Large intestine (tissue), 3 donors: ENCODE measurements at regions not wholly inside any gene's neighbourhood (a gene's known extent, or its start where the extent isn't known, plus 50 kb on each side); places are given as distances from the start of the nearest gene placed in this dataset.
"Not testable (repeated sequence)": the region's sequence is repeated elsewhere in the genome, so short reads cannot be mapped to it uniquely, and the experiment has no call there.

Experiments
- DNase-seq, 2 donors: peaks; one replicate each; pipeline versions ENCODE4 v3.0.0 to v3.0.0-alpha.2; 2013
- H3K27ac ChIP-seq: one replicate; pipeline ENCODE4 v1.5.1; 2013; ENCODE audit warnings: low read length
- H3K27me3 ChIP-seq: 2 replicates; pipeline ENCODE4 v1.6.1; 2013; ENCODE audit warnings: low read length; ENCODE audit not compliant: control insufficient read depth, insufficient read depth
- H3K36me3 ChIP-seq: 2 replicates; pipeline ENCODE4 v1.6.1; 2013; ENCODE audit warnings: low read length; ENCODE audit not compliant: control insufficient read depth, insufficient read depth
- H3K4me1 ChIP-seq: one replicate; pipeline ENCODE4 v1.6.1; 2013; ENCODE audit warnings: low read length; ENCODE audit not compliant: control insufficient read depth, insufficient read depth
- H3K4me3 ChIP-seq: one replicate; pipeline ENCODE4 v1.5.1; 2013; ENCODE audit warnings: low read length
- H3K9me3 ChIP-seq: one replicate; pipeline ENCODE4 v1.6.1; 2013; ENCODE audit warnings: mild to moderate bottlenecking, low read depth, low read length, moderate library complexity; ENCODE audit not compliant: control insufficient read depth
- WGBS: methylation state at CpG from one replicate; pipeline ENCODE4 v1.1.5; 2013; ENCODE audit warnings: low lambda C conversion rate; ENCODE audit not compliant: insufficient coverage; 5-methylcytosine and 5-hydroxymethylcytosine counted together

GRCh38 chr2:204143216-204144014 lies 206.9 kb downstream of the ICOS start:
- no peaks in the 10 kb centered on the region for H3K9me3 ChIP-seq
- H3K4me3 ChIP-seq = no peak overlapping the region
- no peak for DNase-seq
- peaks cover 9% of the 10 kb centered on the region for H3K27me3 ChIP-seq
- H3K36me3 ChIP-seq = no peaks in the 10 kb centered on the region
- H3K27ac ChIP-seq = no peak overlapping the region
- 100% methylated on average over 1 of the region's 14 CpGs for WGBS
- H3K4me1 ChIP-seq = no peaks in the 10 kb centered on the region

GRCh38 chr2:204144492-204144891 lies 207.9 kb downstream of the ICOS start:
- H3K27me3 ChIP-seq = peaks cover 9% of the 10 kb centered on the region
- no peak for DNase-seq

DNA sequence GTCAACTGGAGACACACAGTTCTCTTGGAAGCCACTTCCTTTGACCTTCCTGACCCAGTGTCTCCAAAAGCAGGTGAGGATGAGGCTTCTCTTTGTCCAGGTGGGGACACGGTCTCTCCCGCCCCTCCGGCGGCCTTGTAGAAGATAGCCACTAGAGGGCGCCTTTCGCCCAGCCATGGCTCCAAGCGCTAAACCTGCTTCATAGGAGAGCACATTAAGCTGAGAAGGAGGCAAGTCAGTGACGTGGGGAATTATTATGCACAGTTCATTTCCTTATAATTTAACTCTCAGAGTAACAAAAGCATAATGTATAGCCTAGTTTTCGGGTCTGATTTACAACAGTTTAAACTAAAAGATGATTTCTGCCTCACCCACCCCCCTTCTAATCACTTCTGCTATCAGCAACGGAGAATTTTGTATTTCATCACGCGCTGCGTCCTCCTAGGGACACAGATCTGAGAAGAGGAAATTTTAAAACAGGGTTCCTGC lies 208.7 kb downstream of the ICOS start:
- WGBS = 0% methylated on average over 4 of the region's 13 CpGs
- peak overlapping the region; percentile 39 for H3K4me3 ChIP-seq

More at GRCh38 chr2:204144492-204144891, 207.9 kb downstream of the ICOS start:
- H3K4me3 ChIP-seq = no peak overlapping the region
- H3K36me3 ChIP-seq = no peaks in the 10 kb centered on the region
- no peak overlapping the region for H3K27ac ChIP-seq
- no peaks in the 10 kb centered on the region for H3K9me3 ChIP-seq
- WGBS = no CpG with 5 or more reads among the region's 3 CpGs
- H3K4me1 ChIP-seq = no peaks in the 10 kb centered on the region

GRCh38 chr2:204145791-204146190 lies 209.2 kb downstream of the ICOS start:
- H3K27ac ChIP-seq = no peak overlapping the region
- no peaks in the 10 kb centered on the region for H3K9me3 ChIP-seq
- WGBS = 0% methylated on average over 3 of the region's 8 CpGs
- H3K4me3 ChIP-seq = peak overlapping the region; percentile 39
- DNase-seq = no peak
- H3K4me1 ChIP-seq = no peaks in the 10 kb centered on the region
- no peaks in the 10 kb centered on the region for H3K36me3 ChIP-seq
- peaks cover 7% of the 10 kb centered on the region for H3K27me3 ChIP-seq

More for the DNA sequence above, 208.7 kb downstream of the ICOS start:
- Histone ChIP-seq H3K36me3 (no peaks in the 10 kb centered on the region), H3K4me1 (no peaks in the 10 kb centered on the region), H3K27ac (no peak overlapping the region), H3K27me3 (peaks cover 9% of the 10 kb centered on the region), H3K9me3 (no peaks in the 10 kb centered on the region)
- peak; percentile 61 to 75 for DNase-seq

- H3K27me3 ChIP-seq, H3K27ac ChIP-seq, H3K9me3 ChIP-seq, DNase-seq, H3K36me3 ChIP-seq, H3K4me3 ChIP-seq, H3K4me1 ChIP-seq: not testable (repeated sequence)
- no CpG with 5 or more reads among the region's 2 CpGs for WGBS
These were observed 210.5 kb downstream of the ICOS start for GRCh38 chr2:204147040-204147439.

GRCh38 chr2:204150721-204151120 lies 214.2 kb downstream of the ICOS start:
- Histone ChIP-seq H3K4me1 (no peaks in the 10 kb centered on the region), H3K9me3 (no peaks in the 10 kb centered on the region)
- no CpG with 5 or more reads among the region's 7 CpGs for WGBS

GRCh38 chr2:204152616-204153015 lies 216.1 kb downstream of the ICOS start:
- H3K4me1 ChIP-seq = no peaks in the 10 kb centered on the region
- DNase-seq = no peak
- no CpG with 5 or more reads among the region's 3 CpGs for WGBS
- peaks cover 2% of the 10 kb centered on the region for H3K27me3 ChIP-seq
- no peaks in the 10 kb centered on the region for H3K9me3 ChIP-seq
- no peaks in the 10 kb centered on the region for H3K36me3 ChIP-seq
- no peak overlapping the region for H3K27ac ChIP-seq
- no peak overlapping the region for H3K4me3 ChIP-seq

More at GRCh38 chr2:204150721-204151120, 214.2 kb downstream of the ICOS start:
- Histone ChIP-seq H3K27me3 (peaks cover 2% of the 10 kb centered on the region), H3K4me3 (no peak overlapping the region), H3K27ac (no peak overlapping the region), H3K36me3 (no peaks in the 10 kb centered on the region)
- DNase-seq = no peak

GRCh38 chr2:204154863-204155262 lies 218.3 kb downstream of the ICOS start:
- no CpG with 5 or more reads among the region's 3 CpGs for WGBS
- H3K27me3 ChIP-seq = peaks cover 2% of the 10 kb centered on the region
- H3K9me3 ChIP-seq = no peaks in the 10 kb centered on the region
- no peak for DNase-seq
- no peak overlapping the region for H3K27ac ChIP-seq
- H3K4me3 ChIP-seq = no peak overlapping the region
- no peaks in the 10 kb centered on the region for H3K36me3 ChIP-seq
- no peaks in the 10 kb centered on the region for H3K4me1 ChIP-seq

- Histone ChIP-seq H3K36me3 (no peaks in the 10 kb centered on the region), H3K27me3 (no peaks in the 10 kb centered on the region), H3K4me3 (no peak overlapping the region), H3K9me3 (no peaks in the 10 kb centered on the region), H3K27ac (no peak overlapping the region), H3K4me1 (no peaks in the 10 kb centered on the region)
- no CpG with 5 or more reads among the region's 1 CpG for WGBS
- no peak for DNase-seq
These were observed 219.9 kb downstream of the ICOS start for GRCh38 chr2:204156456-204156855.

- Histone ChIP-seq H3K36me3 (no peaks in the 10 kb centered on the region), H3K27ac (no peak overlapping the region), H3K27me3 (no peaks in the 10 kb centered on the region), H3K4me3 (no peak overlapping the region), H3K4me1 (no peaks in the 10 kb centered on the region), H3K9me3 (no peaks in the 10 kb centered on the region)
- DNase-seq = no peak
These were observed 221.1 kb downstream of the ICOS start for GRCh38 chr2:204157684-204158083.

- WGBS = 80% methylated on average over 2 of the region's 3 CpGs
- H3K4me1 ChIP-seq = no peaks in the 10 kb centered on the region
- no peaks in the 10 kb centered on the region for H3K9me3 ChIP-seq
- H3K36me3 ChIP-seq = no peaks in the 10 kb centered on the region
- no peak overlapping the region for H3K27ac ChIP-seq
- no peak overlapping the region for H3K4me3 ChIP-seq
- H3K27me3 ChIP-seq = no peaks in the 10 kb centered on the region
- no peak for DNase-seq
These were observed 223.0 kb downstream of the ICOS start for GRCh38 chr2:204159526-204159925.
